Hematopoietic multipotent progenitor cell treated with erythropoietin and hydrocortisone succinate and interleukin-3 and kit ligand, for 8 days (in vitro differentiated cells): ENCODE measurements at regions not wholly inside any gene's neighbourhood (a gene's known extent, or its start where the extent isn't known, plus 50 kb on each side); places are given as distances from the start of the nearest gene placed in this dataset.
"Not testable (repeated sequence)": the region's sequence is repeated elsewhere in the genome, so short reads cannot be mapped to it uniquely, and the experiment has no call there.

ENCODE experiments used
- DNase-seq: peaks from one replicate; pipeline ENCODE4 v3.0.0-alpha.2; 2015

- no peak for DNase-seq
These were observed 150.2 kb upstream of the ARHGAP20 start for GRCh38 chr11:110862407-110862806.

- DNase-seq = no peak
These were observed 148.2 kb upstream of the ARHGAP20 start for GRCh38 chr11:110860461-110860860.

- no peak for DNase-seq
These were observed 147.8 kb upstream of the ARHGAP20 start for GRCh38 chr11:110859998-110860397.

GRCh38 chr11:110859240-110859840 lies 147.1 kb upstream of the ARHGAP20 start:
- DNase-seq = no peak

GRCh38 chr11:110858547-110858921 lies 146.3 kb upstream of the ARHGAP20 start:
- DNase-seq = no peak

GRCh38 chr11:110857892-110858546 lies 145.8 kb upstream of the ARHGAP20 start:
- DNase-seq = no peak

GRCh38 chr11:110856996-110857812 lies 145.0 kb upstream of the ARHGAP20 start:
- no peak for DNase-seq

GRCh38 chr11:110856340-110856739 lies 144.1 kb upstream of the ARHGAP20 start:
- no peak for DNase-seq

GRCh38 chr11:110855191-110855590 lies 143.0 kb upstream of the ARHGAP20 start:
- no peak for DNase-seq

- no peak for DNase-seq
These were observed 140.8 kb upstream of the ARHGAP20 start for GRCh38 chr11:110852921-110853490.

GRCh38 chr11:110850846-110851245 lies 138.6 kb upstream of the ARHGAP20 start:
- no peak for DNase-seq

- DNase-seq = not testable (repeated sequence)
These were observed 130.8 kb upstream of the ARHGAP20 start for GRCh38 chr11:110843053-110843452.

- no peak for DNase-seq
These were observed 126.6 kb upstream of the ARHGAP20 start for GRCh38 chr11:110838808-110839207.

GRCh38 chr11:110837603-110838002 lies 125.4 kb upstream of the ARHGAP20 start:
- no peak for DNase-seq

GRCh38 chr11:110835106-110835505 lies 122.9 kb upstream of the ARHGAP20 start:
- no peak for DNase-seq

GRCh38 chr11:110833033-110833484 lies 120.8 kb upstream of the ARHGAP20 start:
- DNase-seq = no peak

GRCh38 chr11:110832539-110832938 lies 120.3 kb upstream of the ARHGAP20 start:
- DNase-seq = no peak

- no peak for DNase-seq
These were observed 119.8 kb upstream of the ARHGAP20 start for GRCh38 chr11:110832080-110832479.

- no peak for DNase-seq
These were observed 118.5 kb upstream of the ARHGAP20 start for GRCh38 chr11:110830747-110831146.

- DNase-seq = no peak
These were observed 118.1 kb upstream of the ARHGAP20 start for GRCh38 chr11:110830344-110830743.

GRCh38 chr11:110829873-110830272 lies 117.6 kb upstream of the ARHGAP20 start:
- no peak for DNase-seq

- no peak for DNase-seq
These were observed 115.8 kb upstream of the ARHGAP20 start for GRCh38 chr11:110828086-110828485.

GRCh38 chr11:110827276-110827675 lies 115.0 kb upstream of the ARHGAP20 start:
- no peak for DNase-seq
